ENCODE measurements at regions not wholly inside any gene's neighbourhood (a gene's known extent, or its start where the extent isn't known, plus 50 kb on each side); places are given as distances from the start of the nearest gene placed in this dataset.
"Not testable (repeated sequence)": the region's sequence is repeated elsewhere in the genome, so short reads cannot be mapped to it uniquely, and the experiment has no call there.

- no peak for DNase-seq (ENCODE audit: low read depth)
These were observed 408.9 kb downstream of the PYDC2 start for GRCh38 chr3:191869738-191870415.

- DNase-seq (ENCODE audit: low read depth), result no peak
These were observed 412.8 kb downstream of the PYDC2 start for GRCh38 chr3:191873736-191874135.

DNA sequence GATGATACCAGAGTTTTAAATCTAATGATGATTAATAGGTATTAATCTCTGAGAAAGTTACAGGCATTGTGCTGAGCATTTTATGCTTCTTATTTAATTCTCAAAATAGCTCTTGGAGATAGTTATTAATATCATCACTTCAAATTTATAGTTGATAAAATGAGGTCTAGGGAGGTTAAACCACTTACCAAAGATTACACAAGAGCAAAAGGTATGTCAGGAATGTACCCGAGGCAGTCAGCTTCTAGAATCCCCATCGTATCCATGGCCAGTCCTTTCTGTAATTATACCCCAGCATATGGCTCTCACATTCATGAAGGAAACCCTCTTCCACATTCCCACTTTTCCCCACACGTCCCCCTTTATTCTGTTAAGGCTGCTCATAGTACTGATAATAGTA is 421.3 kb downstream of the PYDC2 start:
- DNase-seq (ENCODE audit: low read depth), result peak; percentile 51

DNA sequence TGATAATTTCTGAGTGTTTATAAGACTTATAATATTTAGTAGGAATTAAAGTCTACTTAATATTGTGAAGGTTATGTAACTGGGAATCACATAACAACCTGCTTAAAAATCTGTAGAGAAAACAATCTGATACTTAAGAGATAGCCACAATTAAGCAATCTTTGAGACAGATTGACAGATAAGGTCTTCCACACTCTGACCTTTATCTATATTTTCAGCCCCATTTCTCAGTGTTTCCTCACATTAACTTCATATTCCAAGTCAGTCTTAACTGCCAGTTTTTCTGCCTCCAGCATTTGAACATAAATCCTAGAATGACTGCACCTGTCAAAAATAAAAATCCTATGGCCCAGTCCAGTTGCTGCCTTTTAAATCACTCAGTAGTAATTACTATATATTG is 423.2 kb downstream of the PYDC2 start:
- no peak for DNase-seq (ENCODE audit: low read depth)

DNA sequence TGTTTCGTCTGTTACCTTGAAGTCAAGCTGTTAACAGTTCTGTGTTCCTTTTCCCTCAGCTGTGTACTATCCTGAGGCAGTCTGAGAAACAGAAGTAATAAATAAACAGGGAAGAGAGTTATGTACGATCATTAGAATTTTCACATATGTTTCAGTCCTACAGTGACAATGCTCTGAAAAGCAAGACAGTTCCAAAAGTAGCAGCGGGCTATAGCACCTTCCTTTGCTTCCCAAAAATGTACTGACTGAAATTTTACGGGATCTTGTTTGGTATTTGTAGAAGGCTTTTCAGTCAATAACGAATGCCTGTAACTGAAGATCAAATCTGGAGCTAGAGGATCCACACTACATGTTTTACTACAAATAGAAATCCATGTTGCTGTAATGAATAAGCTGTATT is 428.1 kb downstream of the PYDC2 start:
- peak; percentile 5 for DNase-seq (ENCODE audit: low read depth)

GRCh38 chr3:191889756-191890155 is 428.8 kb downstream of the PYDC2 start:
- DNase-seq (ENCODE audit: low read depth), result peak; percentile 64

GRCh38 chr3:191894406-191894805 is 433.4 kb downstream of the PYDC2 start:
- DNase-seq (ENCODE audit: low read depth), result no peak

DNA sequence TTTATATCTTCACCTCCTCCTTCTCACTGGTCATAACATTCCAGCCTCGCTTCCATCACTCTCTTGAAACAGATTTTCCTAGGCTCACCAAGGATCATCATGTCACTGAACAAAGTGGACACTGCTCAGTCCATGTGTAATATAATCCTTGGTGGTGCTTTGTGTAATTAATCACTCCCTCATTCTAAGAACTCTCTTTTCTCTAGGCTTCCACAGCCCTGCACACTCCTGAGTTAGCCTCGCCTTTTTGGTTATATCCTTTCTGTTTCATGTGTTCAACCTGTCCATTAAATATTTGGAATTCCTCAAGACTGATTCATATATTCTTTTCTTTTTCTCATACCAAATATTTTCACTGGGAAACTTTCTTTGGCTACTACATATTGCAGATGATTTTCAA is 440.8 kb downstream of the PYDC2 start:
- DNase-seq (ENCODE audit: low read depth), result peak; percentile 52

DNA sequence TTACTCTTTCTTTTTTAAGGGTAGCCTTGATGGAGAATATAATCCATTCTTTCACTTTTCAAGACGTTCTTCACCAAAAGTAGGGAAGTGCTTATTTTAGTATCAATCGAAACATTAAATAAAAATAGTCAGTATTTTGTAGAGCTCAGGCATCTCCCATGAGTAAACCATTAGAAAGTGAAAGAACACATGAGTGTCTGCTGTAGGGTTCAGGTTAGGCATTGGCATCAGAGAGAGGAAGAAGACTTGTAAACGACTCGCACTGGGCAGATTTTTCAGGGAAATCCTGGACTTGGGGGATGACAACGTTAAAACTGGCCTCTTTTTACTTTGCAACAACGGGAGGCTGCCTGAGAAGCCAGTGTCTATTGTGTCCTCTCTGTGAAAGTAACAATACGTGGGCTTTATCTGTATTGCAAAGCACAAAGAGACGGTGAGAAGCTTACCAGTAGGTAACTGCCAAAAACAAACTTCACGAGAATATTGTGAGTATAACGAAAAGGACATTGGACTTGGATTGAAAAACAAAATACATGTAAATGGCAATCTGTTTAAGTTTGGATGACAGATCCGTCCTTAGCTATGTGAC is 451.7 kb downstream of the PYDC2 start:
- no peak for DNase-seq (ENCODE audit: low read depth)

GRCh38 chr3:191915712-191916111 is 454.7 kb downstream of the PYDC2 start:
- no peak for DNase-seq (ENCODE audit: low read depth)

- DNase-seq (ENCODE audit: low read depth), result no peak
These were observed 458.6 kb downstream of the PYDC2 start for GRCh38 chr3:191919491-191920026.

DNA sequence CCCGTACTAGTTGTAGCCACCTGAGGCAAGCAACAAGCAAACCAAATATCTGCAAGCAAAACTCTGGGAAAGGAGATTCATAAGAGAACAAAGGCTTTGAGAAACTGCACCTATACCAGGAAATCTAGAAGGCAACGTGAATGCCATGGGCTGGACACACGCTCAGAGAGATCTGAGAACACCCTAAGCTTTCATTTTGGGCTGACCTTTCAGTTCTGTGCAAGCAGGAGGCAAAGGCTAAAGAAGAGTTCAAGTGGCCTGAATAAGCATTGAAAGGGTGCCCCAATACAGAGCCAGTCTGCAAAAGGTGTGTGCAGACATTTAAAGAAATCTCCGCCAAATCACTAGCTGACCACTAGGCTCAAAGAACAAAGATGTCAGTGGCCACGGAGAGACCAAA is 461.6 kb downstream of the PYDC2 start:
- no peak for DNase-seq (ENCODE audit: low read depth)

DNA sequence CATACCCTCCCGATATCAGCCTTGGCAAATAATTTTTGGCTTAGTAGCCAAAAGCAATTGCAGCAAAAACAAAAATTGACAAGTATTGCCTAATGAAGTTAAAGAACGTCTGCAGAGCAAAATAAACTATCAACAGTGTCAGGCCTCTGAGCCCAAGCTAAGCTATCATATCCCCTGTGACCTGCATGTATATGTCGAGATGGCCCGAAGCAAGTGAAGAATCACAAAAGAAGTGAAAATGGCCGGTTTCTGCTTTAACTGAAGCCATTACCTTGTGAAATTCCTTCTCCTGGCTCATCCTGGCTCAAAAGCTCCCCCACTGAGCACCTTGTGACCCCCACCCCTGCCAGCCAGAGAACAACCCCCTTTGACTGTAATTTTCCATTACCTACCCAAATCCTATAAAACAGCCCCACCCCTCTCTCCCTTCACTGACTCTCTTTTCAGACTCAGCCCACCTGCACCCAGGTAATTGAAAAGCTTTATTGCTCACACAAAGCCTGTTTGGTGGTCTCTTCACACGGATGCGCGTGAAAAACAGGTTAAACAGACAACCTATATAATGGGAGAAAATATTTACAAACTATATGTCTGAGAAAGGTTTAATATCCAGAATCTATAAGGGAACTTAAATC is 466.3 kb downstream of the PYDC2 start:
- not testable (repeated sequence) for DNase-seq (ENCODE audit: low read depth)

GRCh38 chr3:191927998-191928397 is 467.0 kb downstream of the PYDC2 start:
- DNase-seq (ENCODE audit: low read depth), result not testable (repeated sequence)

- peak; percentile 30 for DNase-seq (ENCODE audit: low read depth)
These were observed 483.9 kb downstream of the PYDC2 start for GRCh38 chr3:191944835-191945234.

DNA sequence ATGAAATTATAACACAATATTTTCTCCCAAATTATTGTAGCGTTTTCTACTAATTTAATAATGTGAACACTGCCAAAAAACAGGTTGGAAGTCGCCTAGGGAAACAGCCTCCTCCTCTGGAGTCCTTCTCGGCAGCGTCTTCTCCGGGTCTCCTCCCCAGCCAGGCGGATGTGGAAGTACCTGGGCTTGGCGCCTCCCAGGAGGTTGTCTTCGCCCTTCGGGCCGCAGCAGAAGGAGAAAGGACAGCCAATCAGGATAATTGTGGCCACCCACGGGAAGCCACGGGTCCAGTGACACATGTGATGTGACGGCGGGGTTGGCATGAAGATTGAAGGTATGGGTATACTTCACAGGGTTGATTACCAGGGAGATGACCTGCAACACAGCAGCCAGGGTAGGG is 491.2 kb downstream of the PYDC2 start:
- DNase-seq (ENCODE audit: low read depth), result no peak

DNA sequence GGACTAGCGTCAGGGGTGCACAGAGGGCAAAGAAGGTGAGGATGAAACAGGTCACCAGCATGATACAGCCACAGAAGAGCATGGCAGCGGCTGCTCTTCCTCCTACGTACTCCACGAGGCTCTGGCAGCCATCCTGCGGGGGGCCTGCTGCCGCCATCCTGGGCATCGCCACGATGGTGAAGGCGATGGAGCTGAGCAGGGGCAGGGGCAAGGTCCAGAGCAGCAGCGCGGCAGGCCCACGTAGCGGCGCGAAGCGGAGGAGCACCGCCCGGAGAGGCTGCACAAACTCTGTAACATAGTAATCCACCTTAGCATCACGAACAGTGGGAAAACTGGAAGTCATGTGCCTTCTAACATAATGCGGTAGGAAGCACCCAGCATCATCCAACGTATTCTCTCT is 491.6 kb downstream of the PYDC2 start:
- no peak for DNase-seq (ENCODE audit: low read depth)

GRCh38 chr3:191958980-191959671 is 498.2 kb downstream of the PYDC2 start:
- no peak for DNase-seq (ENCODE audit: low read depth)

- no peak for DNase-seq (ENCODE audit: low read depth)
These were observed 499.0 kb downstream of the PYDC2 start for GRCh38 chr3:191959876-191960413.

GRCh38 chr3:191961022-191961421 is 500.1 kb downstream of the PYDC2 start:
- peak; percentile 42 for DNase-seq (ENCODE audit: low read depth)

DNA sequence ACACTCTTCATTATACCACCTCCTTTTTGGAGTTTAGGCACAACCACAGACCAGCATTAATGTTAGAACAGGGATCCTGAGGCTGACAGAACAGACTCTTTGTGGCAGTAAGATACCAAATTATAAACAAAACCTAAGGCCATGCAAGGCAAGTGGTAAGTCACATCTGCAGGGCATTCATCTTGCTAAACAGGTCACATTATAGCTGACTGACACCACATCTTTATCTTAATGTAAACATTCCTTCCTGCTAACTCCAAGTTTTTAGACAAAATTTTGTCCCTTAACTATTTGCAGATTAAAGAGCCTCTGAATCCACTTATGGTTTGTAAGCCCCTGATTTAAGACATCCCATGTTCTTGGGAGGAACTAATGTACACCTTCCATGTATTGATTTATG is 500.6 kb downstream of the PYDC2 start:
- no peak for DNase-seq (ENCODE audit: low read depth)

DNA sequence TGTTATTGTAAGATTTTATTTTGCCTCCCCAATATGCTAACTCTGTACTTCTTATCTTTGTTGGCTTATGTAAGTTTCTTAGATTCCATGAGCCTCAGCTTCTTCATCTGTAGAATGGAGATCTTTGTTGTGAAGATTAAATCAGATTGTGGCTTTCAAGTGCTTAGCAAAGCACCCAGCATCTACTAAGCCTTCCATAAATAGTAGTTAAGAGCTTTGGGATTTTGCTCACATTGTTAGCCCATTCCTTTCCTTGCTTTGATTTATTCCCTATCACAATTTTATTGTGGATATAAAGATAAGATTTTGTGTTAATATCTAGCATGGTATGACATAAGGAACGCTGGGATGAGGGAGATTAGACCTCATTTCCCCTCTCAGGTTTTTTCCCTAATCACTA is 501.4 kb downstream of the PYDC2 start:
- DNase-seq (ENCODE audit: low read depth), result no peak

All from ELR (cell line).